HG02852 (cell line): ENCODE measurements at regions not wholly inside any gene's neighbourhood (a gene's known extent, or its start where the extent isn't known, plus 50 kb on each side); places are given as distances from the start of the nearest gene placed in this dataset.
"Not testable (repeated sequence)": the region's sequence is repeated elsewhere in the genome, so short reads cannot be mapped to it uniquely, and the experiment has no call there.

Experiments
- ATAC-seq: cut with Tn5 transposase; IDR thresholded peaks from one replicate; pipeline ENCODE4 v1.9.1; 2021; ENCODE audit warnings: mild to moderate bottlenecking, moderate library complexity; ENCODE audit not compliant: unreplicated experiment

DNA sequence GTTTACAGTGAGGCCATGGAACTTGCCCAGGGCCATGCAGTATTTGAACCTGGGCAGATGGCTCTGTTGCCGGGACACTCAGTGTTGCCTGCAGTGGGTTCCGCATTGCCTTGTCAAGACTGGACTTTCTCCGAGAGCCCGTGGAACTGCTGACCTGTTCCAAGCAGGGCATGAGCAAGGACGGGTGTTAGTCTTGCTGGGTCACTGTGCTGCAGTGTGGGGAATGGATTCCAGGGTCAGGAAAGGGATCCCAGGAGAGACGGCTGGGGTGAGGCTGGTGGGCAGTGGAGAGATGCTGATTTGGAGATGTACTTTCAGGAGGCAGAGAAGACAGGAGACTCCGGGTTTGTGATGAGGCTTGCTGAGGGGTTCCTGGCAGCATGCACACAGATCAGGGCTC, 348.7 kb upstream of the HS6ST1 start:
- ATAC-seq = no peak

DNA sequence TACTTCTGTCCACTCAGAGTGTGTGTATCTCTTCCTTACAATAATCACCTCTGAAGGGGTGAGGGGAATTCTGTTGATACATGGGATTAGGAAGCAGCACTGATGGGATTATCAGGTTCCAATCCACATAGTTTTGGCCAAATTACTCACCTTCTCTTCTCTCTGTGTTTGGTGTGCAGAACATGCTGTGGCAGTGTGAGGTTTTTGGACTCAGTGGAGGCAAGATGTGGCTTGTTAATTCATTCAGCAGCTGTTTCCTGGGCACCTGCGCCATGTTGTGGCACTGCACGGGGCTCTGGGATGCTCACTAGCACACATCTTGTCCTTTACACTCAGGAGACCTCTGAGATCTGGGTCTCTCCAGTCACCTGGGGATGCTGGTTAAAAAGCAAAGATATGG, 350.3 kb upstream of the HS6ST1 start:
- no peak for ATAC-seq

DNA sequence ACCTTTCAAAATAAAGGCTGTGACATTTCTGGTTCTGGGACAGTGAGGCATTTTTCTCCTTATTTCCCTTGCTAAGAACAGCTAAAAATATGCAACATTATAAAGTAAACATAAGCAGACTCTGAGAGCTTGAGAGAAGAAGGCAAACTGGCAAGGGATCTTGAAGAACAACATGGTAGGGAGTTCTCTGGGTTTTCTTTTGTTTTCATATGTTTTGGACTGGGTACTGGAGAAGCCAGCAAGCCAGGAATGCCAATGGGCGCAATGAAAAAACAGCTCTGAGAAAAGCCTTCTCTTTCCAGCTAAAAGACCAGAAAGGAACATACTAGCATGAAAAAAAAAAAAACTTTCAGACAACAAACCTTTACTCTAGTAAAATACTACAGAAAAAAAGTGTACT, 351.4 kb upstream of the HS6ST1 start:
- no peak for ATAC-seq

DNA sequence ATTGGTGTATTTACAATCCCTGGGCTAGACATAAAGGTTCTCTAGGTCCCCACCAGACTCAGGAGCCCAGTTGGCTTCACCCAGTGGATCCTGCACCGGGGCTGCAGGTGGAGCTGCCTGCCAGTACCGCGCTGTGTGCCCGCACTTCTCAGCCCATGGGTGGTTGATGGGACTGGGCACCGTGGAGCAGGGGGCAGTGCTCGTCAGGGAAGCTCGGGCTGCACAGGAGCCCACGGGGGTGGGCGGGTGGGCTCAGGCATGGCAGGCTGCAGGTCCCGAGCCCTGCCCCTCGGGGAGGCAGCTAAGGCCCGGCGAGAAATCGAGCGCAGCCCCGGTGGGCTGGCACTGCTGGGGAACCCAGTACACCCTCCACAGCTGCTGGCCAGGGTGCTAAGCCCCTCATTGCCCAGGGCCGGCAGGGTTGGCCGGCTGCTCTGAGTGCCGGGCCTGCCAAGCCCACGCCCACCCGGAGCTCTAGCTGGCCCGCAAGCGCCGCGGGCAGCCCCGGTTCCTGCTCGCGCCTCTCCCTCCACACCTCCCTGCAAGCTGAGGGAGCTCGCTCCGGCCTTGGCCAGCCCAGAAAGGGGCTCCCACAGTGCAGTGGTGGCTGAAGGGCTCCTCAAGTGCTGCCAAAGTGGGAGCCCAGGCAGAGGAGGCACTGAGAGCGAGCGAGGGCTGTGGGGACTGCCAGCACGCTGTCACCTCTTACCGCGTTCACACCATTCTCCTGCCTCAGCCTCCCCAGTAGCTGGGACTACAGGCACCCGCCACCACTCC, 353.5 kb upstream of the HS6ST1 start:
- ATAC-seq = not testable (repeated sequence)

DNA sequence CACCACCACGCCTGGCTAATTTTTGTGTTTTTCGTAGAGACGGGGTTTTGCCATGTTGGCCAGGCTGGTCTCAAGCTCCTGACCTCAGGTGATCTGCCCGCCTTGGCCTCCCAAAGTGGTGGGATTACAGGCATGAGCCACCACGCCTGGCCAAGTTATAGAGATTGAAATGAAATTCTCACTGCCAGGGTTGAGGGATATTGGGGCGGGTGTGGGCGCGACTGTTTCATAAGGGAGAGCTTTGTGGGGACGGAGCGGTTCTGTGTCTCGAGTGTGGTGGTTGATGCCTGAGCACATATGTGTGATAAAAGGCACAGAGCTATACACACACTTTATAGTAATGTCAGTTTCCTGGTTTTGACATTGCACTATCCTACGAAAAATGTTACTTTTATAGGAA, 361.0 kb upstream of the HS6ST1 start:
- ATAC-seq = not testable (repeated sequence)

DNA sequence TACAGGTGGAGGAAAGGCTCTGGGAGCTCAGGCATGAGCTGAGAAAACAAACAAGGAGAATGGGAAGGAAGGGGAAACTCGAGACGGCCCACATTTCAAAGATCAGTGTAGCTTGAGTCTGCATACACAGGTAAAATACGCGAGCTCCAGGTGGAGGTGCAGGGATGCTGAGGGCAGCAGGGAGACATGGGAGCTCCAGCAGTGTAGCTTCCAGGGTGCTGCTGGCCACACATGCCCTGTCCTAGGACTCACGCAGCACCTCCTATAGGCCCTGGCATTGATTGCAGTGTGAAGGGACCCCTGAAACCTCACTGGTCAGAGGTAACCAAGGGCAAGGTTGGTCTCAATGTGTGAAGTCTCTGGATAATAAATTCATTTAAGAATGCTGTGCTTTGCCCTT, 362.8 kb upstream of the HS6ST1 start:
- ATAC-seq = no peak

DNA sequence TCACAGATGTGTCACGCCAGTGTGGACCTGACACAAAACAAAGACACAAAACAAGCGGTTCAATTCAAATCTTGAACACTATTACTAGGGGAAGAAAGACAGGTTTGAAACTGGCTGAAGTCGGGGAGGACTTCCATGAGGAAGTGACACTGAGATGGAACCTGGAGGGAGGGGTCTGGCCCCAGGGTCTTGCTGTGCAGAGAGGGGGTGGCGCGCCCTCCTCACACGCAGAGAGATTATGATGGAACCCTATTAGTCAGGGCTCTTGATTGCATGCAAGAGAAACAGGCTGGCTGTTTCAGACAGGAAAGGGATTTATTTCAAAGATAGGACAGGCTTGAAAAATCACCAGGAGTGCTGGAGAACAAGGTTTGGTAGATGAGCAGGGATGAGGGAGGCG, 363.6 kb upstream of the HS6ST1 start:
- no peak for ATAC-seq

DNA sequence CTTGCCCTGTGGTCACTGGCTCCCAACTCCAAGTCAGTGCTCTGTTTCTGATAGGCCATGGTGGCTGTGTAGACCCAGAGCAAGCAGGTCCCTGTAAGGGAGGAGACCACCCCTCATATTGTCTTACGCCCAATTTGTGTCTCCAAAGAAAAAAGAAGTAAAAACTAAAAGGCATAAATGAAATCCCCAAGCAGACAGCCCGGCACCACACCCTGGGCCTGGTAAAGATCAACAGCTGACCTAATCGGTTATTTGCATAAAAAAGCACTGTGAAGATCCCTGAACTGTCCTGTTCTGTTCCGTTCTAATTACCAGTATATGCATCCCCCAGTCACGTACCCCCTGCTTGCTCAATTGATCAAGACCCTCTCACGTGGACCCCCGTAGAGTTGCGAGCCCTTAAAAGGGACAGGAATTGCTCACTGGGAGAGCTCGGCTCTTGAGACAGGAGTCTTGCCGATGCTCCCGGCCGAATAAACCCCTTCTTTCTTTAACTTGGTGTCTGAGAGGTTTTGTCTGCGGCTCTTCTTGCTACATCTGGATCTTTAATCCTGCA, 364.1 kb upstream of the HS6ST1 start:
- no peak for ATAC-seq

DNA sequence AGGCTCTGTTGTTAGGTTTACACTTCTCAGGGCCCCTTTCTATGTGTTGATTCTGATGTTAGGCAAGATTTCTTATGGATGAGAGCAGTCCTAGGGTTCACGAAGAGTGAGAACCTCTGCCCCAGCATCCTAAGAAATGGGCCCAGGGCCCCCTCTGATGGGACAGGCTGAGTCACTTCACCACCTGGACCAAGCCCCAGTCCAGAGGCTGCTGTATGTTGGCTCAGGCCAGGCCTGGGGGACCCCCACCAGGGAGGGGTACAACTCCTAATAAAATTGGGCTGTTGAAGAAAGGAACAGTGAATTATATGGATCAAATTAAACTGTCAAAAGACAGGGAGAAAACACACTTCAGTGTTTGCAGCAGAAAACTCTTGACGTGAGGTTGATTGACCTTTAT, 365.9 kb upstream of the HS6ST1 start:
- no peak for ATAC-seq

DNA sequence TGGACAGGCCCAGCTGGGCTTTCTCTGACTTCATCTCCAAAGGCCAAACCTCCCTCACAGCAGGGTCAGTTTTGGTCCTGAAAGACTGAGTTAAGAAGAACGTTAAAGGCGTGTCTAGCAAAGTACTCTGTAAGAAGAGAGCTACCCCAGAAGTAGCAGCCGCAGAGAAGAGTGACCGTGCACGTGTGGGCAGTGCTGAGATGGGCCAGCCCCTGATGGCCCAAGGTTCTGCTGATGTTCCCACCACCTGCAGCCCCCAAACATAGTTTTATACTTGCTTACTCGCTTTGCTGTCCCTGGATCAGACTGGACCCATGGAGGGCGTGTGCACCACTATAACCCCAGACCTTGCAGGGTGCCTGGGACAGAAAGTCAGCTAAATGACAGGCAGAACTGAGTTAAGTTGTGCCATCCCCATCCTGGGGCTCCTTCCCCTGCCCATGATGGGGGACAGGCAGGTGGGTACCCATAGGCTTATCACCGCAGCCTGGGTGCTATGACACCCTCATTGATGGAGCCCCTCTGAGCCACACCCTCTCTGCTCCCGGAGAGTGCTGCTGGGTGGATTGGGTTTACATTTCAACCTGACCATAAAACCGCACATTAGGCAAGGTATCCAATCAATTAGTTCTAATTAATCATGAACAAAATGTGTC, 367.3 kb upstream of the HS6ST1 start:
- no peak for ATAC-seq

DNA sequence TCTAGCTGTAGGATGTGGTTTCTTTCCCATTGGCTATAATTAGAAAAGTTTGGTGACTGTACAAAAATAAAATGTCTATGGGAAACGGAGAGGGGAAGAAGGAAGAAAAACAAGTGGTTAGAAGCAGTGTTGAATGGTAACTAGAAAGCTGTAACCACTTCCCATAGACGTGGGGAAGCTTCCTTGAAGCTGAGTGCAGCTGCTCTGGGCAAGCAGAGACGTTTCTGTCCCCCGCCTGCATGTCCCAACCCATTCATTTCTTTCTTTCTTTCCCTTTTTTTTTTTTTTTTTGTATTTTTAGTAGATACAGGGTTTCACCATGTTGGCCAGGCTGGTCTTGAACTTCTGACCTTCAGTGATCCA, 367.8 kb upstream of the HS6ST1 start:
- no peak for ATAC-seq

DNA sequence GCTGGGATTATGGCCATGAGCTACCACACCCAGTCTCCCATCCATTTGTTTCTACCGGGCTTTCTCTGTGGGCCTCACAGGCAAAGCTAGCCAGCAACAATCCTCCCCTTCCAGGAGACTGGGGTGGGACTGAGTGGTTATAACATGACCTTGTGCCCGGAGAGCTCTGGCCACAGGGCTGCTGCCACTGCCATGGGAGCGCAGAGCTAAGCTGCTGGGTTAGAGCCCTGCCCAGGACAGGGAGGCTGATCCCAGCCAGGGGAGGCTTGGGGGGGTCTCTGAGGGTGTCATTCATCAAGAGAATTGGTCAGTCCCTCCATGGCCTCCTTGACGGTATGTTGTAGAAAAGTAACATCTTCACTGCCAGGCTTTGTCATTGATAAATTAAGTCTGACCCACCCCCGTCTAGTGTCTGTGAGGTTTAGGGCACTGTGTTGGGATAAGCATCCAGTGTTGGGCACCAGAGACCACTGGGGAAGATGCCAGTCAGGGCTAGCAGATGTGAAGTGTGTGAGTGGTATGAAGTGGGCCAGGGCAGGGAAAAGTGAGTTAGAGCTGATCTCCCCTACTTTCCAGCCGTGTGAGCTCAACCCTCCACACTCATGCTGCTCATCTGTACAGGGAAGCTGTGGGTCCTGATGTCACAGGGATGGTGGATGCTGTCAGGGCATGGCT, 368.4 kb upstream of the HS6ST1 start:
- no peak for ATAC-seq

DNA sequence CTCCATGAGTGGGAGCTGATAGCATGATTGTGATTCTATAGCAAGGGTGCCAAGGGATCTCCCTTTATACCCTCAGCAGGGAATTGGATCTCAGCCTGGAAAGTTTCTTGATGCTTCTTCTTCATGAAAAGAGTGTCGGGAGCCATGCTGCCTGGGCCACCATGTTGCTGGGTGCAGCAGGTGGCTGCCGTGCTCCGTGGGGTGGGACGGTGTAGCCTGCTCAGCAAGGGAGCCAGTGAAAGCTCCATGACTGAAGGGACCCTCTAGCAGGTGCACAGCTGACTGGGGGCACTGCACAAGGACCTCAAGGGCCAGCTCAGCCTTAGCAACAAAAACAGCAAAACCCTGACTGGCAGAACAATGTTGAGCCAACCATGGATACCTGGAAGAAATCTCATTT, 368.9 kb upstream of the HS6ST1 start:
- ATAC-seq = no peak

DNA sequence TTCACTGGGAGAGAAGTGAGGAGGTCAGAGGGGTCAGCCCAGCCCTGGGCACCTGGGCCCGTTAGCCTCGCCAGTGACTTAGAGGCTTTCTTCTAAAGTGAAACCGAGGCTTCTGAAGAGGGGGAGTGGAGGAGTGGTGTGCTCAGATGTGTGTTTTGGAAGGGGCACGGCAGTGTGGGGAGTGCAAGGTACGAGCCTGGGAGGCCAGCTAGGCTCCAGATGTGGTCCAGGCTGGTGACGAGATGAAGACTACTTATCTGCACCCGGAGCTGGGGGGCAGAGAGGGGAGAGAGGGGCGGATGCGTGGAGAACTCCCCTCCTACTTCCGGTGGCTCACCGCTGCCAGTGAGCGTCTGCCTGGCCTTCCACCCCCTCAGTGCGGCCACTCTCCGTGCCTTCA, 371.3 kb upstream of the HS6ST1 start:
- ATAC-seq = no peak

DNA sequence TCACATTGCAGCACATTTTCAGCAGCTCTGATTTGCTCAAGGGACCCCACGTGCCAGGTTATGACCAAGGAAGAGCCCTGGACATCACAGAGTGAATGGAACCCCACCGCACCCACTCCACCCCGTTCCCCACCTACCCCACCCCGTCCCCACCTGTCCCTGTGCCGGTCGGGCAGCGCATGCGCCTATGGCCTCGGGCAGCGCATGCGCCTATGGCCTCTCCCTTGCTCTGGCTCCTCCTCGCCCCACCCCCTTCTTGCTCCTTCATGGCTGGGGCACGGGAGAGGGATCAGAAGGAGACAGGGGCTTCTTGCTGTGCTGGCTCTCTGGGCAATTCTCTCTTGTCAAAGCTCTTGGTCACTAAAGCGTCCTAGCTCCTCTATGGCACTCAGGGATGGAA, 371.8 kb upstream of the HS6ST1 start:
- no peak for ATAC-seq

DNA sequence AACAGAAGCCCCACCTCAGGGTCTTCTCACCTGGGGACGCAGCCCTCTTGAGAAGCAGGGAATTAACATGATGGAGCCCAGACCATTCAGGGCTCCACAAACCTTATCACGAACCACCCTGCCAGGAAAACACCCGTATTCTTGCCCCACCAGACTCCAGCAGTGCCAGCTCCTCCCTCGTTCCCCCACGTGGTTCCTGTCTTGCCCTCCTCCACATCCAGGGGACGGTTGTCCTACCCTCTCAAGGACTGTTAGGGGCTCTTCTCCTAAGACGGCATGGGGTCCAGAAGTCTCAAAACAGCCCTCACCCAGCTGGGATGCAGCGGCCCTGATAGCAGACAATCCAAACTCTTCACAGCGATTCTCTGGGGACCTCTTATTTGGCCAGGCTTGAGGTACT, 372.2 kb upstream of the HS6ST1 start:
- no peak for ATAC-seq

DNA sequence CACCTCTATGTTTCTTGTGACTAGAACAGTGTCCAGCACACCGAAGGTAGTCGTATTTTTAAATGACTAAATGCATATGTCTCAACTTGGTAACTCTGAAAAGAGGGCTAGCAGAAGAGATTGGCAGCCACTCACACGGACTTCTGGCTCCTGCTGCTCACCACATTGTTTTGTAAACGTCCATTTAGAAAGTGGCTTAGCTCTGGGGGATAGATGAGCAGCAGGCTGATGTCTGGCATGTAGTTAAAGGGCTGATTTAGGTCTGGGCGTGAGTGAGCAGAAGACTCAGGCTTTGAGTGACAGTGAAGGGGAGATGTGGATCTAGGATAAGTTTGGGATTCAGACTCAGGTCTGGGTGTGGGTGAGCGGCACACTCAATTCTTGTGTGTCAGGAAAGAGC, 372.9 kb upstream of the HS6ST1 start:
- ATAC-seq = no peak

DNA sequence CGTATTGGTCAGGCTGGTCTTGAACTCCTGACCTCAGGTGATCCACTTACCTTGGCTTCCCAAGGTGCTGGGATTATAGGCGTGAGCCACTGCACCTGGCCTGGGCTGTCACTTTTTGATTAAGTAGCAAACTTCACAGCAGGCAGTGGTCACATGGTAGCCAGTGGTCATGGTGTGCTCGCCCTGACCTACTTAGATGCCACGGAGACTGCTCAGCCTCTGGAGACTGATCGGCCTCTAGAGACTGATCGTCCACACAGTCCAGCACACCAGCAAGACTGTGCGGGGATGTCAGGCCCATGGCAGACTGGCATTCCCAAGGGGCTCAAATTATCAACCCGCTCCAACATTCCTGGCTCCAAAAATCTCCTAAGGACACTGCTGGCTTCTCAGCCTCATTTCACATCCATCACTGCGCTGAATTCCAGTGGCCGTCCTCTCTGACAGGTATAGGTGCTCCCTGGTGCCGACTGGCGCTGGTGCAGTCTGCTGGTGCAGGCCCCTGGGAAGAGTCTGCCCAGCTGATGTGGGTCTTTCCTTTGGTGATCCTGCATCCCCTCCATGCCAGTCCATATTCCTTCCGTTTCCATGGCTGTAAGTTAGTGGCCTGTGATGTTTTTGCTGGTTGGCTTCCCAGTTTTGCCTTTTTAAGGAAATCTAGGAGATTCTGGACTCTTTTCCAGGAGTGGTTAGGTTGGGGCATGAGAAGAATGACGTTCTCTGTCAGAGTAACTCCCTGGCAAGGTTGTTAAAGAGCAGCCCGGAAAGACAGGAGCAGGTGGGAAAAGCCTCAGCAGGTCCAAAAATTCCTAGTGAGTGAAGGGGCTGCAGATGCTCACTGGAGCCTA, 374.5 kb upstream of the HS6ST1 start:
- ATAC-seq = no peak

DNA sequence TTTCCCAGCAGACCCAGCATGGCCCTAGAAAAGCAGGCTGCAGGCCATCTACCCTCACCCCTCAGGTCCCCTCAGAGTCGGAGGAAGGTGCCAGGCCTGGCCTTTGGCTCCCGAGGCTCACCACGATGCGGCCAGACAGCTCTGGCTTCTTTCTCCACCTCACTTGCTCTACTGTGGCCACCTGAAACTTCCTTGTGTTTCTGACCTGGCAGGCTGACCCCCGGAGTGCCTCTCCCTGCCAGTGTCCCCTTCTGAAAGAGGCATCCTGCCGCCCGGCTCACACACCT, 375.0 kb upstream of the HS6ST1 start:
- ATAC-seq = no peak

DNA sequence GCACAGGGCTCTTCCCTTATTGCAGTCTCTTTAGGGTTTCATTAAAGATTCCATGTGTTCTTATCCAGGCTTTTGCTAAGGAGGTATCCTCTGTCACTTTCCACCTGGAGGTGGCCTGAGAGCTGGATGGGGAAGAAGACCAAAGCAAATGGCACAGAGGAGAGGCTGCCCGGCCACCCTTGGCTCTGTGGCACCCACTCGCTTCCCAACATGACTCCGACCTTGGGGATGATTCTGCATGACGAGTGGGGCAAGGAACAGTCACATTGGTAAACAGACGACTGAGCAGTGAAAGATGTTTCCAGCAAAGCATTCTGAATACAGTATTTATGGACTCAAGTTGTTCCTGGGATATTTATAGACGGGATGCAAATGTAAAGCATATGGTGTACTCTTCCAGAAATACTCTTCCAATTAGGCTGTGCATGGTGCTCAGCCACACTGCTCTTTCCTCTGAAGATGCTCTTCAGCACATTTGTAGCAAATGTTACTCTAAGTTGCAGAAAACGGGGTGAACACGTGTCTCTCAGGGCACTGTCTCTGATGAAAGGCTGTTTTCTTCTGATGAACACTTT, 377.1 kb upstream of the HS6ST1 start:
- no peak for ATAC-seq

DNA sequence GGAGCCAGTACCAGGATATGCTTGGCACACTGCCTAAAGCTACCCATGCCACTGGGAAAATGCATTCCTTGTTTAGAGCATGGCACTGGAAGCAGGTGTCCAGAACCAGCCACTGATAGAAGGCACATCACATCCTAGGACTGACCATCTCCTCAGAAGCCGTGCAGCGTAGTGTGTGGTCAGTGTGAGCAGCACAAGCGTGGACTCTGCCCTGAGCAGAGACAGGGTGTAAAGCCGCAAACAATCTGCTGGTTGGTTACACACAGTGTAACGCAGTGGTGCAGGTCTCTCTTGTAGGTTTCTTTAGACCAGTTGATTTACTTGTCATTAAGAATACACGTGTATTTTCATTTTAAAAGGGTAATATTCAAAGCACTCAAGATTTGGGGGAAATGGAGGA, 377.8 kb upstream of the HS6ST1 start:
- ATAC-seq = no peak
